ENCODE measurements at regions not wholly inside any gene's neighbourhood (a gene's known extent, or its start where the extent isn't known, plus 50 kb on each side); places are given as distances from the start of the nearest gene placed in this dataset.
A peak's percentile ranks its signal among the peaks of the same experiment; 100 is the strongest.

DNA sequence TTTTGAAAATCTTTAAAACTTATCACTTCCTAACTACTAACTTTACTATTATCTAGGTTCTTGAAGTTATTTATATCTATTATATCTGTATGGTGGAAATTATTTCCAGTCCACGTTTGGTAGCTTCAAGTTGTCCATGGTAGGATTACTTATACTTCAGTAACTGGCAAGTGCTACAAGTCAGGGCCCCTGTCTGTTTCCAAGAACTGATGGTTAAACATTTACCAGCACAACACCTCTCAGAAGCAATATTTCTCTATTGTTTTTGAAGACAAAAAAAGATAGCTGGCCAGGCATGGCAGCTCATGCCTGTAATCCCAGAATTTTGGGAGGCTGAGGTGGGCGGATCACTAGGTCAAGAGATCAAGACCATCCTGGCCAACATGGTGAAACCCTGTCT lies 240.4 kb upstream of the RHOBTB1 start:
- DNase-seq: no peak

DNA sequence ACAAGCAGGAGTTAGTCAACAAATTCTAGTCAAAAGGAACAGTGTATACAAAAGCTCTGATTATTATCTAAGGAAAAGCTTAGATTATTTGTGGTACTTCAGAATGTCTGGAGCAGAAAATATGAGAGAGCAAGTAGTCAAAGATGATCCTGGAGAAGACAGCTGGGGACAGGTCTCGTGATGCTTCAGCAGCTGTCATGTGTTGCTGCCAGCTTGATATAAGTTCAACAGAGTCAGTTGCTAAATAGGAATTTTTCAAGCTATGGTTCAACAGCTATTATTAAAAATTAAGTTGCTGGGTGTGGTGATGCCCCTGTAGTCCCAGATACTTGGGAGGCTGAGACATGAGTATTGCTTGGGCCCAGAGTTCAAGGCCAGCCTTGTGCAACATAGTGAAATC lies 240.0 kb upstream of the RHOBTB1 start:
- DNase-seq: no peak

DNA sequence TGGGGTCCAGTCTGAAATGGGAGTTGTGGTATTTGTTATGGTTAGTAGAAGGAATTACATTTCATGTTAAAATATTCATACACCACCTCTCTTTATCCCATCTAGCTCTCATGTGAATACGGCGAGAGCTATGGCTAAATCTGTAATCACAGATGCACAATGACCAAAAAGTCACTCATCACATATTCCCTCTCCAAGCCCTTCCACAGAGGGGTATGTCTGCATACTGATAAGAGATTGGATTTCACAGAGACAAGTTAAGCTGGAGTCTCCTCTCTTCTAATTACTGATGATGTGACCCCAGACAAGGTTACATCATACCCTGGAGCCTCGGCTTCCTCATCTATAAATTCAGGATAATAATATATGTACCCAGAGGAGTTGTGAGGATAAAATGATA lies 237.8 kb upstream of the RHOBTB1 start:
- no peak for DNase-seq

DNA sequence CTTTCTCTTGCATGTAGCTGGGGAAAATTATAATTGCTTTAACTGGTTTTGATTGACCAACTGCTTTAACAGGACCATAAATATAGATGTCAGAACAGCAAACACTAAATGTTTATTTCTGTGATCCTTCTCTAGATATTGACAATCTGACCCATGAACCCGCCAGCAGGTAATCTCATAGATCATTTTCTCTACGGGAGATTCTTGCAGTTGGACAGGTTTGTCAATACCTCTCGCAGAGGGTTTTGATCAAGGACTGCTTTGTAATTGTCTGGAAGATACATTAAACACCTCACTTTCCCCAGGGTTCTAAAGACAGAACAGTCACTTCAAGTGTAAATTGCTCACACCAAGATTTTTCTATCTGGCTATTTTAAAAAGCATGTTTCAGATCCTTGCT lies 235.8 kb upstream of the RHOBTB1 start:
- no peak for DNase-seq

DNA sequence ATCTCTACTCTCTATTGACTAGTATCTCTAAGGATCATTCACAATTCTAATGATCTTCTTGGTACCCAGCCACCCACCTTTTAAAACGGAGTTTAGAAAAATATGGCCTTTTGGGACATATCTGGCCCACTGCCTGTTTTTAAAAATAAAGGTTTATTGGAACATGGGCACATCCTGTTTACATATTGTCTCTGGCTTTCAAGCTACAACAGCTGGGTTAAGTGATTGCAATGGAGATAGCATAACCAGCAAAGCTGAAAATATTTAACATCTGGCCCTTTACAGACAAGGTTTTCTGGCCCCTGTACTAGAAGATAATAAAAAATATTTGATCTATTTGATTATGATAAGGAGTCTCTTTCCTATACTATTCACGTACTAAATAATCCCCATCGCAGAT lies 232.4 kb upstream of the RHOBTB1 start:
- DNase-seq: no peak

DNA sequence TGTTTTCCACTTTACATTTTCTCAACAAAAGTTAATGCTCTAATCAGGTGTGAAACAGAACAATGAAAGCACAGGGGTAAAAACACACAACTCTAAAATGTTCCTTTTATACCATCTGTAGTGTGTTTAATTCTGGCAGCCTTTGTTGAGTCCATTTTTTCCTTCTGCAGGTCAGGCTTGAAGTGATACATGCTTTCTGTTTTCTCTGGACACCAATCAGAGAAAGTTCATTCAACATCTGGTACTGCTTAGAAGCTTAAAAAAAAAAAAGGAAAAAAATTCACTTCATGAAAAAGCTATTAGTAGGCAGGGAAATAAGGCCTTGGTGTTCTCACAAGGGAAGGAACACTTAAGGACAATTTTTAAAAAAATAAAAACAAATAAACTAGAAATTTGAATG lies 231.3 kb upstream of the RHOBTB1 start:
- DNase-seq: no peak

DNA sequence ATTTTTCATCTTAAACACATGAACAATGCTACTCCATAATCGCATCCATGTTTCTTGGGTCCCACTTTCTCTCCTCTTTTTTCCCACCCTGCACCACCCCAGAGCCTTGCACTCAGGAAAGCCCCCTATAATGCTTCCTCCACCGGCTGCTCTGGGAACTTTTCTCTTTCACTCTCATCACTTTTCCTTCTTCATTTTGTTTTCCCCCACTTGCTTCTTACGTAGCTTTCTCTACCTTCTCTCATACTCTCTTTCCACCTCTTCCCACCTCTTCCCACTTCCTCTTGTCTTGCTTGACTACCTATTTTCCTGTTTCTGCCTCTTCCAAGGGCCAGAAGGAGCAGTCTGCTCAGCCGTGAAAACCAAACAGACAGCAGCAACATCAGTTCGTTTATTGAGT lies 229.5 kb upstream of the RHOBTB1 start:
- DNase-seq: no peak

DNA sequence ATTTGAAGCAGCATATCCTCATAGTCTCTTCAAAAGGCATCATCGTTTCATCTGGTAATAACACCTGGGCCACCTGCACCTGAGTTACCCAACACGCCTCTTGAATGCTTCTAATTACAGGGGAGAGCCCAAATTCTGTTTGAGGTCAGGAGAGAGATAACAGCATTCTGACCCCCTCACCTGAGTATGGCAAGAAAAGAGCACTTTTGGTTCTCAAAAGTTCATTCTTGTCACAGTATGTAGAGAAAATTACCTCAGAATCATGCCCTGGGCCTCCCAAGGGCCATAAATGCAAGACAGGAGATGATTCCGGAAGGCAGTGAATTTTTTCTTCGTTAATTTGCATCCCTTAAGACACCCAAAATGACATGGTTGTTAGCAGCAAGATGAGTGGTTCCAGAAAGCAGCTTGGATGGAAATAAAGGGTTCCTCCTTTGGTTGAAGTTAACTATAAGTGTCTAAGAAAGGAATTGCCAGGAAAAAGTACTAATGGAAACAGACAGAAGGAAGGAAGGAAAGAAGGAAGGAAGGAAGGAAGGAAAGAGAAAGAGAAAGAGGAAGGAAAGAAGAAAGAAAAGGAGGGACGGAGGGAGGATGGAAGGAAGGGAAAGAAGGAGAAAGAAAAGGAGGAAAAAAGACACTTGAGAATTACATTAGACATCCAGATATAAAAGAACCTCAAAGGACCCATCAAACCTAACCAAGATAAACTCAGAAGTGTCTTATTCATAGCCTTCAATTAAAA lies 228.4 kb upstream of the RHOBTB1 start:
- DNase-seq: no peak

DNA sequence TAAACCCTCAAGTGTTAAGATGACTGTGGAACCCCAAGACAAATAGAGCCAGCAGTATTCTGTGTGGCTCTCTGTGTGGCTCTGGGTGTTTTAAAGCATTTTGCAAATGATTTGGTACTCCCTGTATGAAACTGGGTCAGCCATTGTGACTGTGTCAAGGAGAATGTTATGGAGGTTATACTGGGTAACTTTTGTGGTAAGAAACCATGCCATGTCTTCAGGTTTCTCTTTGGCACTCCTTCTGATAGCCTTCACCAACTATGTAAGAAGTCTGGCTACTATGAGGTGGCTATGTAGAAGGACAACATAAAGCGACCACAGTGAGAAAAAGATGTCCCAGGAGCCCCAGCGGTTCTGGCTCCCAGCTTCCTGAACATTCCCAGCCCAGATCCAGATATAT lies 226.6 kb upstream of the RHOBTB1 start:
- no peak for DNase-seq

DNA sequence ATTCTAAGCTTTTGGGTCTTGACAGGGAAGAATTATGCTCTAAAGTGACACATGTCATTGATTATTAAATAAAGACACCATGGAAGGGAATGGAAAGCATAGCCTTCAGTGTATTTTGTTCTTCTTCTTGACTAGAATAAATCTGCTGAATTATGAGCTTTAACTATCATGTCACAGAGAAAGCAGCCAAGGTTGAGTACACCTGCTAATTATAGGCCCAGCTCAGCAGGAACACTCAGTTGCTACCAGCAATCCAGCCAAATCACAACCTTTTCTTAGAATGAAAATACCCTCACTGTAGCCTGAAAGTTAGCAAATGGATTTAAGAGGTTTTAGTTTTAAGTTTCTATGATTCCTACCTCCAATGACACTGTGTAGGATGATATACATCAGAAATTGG lies 225.3 kb upstream of the RHOBTB1 start:
- no peak for DNase-seq

DNA sequence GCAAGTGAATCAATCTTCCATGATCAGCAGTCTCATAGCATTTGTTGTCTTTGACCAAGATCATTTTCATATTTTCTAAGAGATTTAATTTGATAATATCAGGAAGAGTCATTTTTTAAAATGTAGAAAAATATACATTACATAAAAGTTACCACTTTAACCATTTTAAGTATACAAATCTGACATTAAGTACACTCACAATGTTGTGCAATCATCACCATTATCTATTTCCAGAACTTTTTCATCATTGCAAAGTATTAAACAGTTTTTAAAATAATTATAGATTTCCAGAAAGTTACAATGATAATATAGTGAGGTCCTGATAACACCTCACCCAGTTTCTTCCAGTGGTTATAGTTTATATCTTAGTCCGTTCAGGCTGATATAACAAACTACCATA lies 222.5 kb upstream of the RHOBTB1 start:
- DNase-seq: no peak

DNA sequence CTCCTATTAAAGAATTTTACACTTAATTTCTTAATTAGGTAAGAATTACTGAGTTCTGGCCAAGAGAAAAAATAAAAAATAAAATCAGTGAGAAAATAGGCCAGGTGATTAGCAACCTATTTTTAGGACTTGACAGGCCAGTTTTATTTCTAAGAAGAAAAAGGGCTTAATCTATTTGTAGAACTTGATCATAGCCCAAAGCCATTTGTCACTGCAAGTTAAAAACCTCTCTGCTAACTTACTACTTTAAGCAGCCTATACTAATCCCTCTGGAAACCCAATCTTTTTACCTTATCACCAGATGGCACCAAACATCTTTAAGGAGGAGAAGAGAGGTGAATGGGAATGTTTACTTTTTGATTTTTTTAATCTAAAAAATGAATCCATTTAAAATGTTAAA lies 222.1 kb upstream of the RHOBTB1 start:
- no peak for DNase-seq

DNA sequence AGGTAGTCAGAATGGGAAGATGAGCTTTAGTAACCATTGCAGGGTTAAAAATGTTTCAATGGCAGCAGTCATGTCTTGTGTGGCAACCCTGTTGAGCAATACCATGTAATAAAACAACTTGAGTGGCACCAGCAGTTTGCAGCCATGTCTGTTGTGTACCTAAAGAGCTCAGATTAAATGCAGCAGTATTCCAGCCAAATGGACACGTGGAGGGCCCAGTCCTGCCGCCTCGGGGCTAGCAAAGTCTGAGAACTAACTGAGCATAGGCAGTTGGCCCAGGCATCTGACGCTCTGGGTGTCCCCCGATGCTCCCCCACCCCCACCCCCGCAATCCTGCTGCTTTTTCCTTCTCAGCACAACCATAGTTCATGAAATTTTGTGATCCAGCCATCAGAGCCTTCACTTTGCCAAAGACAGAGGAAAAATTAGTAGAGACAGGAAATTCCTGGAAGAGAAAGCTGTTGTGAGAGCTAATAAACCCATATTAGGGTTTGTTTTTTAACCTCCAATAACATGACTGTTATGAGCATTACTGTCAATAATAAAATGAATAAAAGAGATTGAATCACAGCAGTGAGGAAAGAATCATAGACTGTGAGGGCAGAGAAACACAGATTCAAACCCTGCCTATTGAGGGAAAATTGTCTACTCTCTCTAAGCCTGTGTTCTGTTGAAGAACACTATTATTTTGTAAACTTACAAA lies 220.6 kb upstream of the RHOBTB1 start:
- DNase-seq: peak in 1 of 2 experiments; percentile 25

DNA sequence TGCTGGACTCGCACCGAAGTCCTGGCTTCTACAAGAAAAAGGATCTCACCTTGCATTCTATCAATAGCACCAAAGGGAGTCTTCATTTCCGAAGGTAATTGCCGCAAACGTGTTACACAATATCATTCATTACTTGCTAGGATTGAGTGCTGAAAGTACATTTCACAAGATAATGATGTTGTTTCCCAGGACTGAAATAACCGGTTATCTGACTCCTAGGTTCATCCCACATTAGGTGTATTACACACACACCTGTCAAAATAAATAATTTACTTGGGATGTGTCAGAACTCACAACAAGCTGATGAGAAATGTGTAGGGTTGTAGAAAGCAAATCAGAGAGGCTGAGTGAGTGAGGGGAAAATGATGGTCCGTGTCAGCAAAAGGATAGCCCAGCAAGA lies 219.4 kb upstream of the RHOBTB1 start:
- DNase-seq: no peak

DNA sequence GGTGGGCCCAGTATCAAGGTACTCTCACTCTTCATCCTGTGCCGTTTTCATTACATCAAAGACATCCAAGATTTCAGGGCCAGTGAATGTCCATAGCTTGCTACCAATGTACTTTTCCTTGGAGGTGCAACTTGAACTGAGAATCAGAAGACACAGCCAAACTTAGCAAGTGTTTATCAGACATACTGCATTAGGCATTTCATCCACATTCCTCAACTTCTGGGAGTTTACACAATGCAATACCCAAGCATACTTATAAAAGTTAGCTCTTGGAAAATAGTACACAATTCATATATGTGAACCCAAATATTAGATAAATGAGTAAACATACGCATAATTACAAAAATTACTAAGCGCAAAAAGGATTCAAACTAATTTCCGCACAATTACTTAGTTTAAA lies 216.3 kb upstream of the RHOBTB1 start:
- DNase-seq: no peak

DNA sequence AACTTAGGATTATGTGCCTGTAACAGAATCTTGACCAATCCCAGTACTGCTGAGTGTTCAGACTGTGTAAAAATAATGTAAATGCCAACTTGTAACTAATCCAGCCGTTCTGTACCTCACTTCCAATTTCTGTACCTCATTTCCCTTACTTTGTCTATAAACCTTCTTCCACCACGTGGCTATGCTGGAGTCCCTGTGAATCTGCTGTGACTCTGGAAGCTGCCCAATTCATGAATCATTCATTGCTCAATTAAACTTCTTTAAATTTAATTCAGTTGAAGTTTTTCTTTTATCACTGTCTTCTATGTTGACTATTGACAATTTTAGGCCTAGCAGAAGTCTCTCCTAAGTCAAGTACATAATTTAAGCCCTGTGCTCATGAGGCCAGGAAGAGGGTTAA lies 215.3 kb upstream of the RHOBTB1 start:
- DNase-seq: no peak

DNA sequence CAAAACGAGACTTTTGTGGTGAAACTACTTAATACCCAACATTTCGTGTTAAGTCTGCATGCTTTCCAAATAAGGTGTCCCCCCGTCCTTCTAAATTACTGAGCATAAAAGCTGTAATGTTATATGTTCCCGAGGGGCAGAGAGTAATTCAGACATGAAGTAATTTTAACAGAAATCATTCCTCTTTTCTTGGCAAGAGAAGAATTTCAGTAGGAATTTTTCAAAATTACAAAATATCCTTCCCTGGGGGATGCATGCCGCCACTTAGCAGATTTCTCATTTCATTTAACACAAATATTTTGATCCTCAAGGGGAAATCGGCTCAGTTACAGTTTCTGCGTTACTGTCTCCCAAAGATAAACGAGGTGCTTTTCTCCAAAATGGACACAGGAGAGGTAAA lies 213.2 kb upstream of the RHOBTB1 start:
- DNase-seq: no peak

DNA sequence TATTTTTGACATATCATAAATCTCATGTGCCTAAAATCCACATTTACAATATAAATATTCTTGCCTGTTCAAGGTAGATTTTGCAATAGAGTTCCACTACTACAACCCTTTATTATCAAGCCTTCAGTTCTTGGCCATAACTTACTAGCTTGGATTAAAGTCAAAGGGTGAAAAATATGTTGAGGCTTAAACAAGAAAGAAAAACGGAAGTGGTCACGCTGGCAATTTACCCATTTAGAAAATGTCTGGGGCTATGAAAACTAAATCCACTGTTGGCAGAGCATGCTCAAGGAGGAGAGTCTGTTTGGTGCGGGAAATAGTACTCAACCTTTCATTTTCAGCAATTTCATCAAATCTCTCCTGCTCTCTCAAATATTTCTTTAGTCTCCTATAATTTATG lies 209.8 kb upstream of the RHOBTB1 start:
- DNase-seq: no peak

DNA sequence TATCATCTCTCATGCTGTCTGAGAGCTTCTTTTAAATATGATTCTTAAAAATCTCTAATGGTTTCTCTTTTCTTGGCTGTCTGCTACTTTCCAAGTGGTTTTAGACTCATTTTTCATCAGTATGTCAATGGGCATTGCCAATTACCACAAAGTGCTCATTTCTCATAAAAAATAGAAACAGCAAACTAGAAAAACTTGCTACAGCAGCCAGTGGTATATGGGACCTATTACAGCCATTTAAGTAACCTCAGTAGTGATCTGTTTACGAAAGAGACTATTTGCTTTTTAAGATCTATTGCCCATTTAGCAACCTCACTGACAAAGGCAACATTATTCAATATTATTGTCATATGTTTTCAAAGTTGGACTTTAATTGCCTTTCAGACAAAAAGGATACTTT lies 207.1 kb upstream of the RHOBTB1 start:
- no peak for DNase-seq

DNA sequence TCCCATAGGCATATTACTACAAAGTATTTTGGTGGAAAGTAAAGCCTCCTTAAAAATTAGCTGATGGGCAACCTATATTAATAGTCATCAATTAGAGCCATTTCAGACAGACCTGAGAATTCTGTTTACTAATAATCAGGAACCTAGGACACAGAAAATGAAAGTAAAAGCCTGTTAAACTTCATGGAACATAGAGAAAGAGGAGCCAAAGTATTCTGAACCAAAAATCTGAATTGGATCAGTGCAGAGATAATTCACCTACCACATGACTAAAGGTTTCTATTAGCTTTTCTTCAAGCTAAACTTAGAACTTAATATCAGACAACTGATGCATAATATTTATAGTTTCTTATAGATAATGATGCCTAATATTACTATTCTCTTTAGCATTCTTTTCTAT lies 204.5 kb upstream of the RHOBTB1 start:
- no peak for DNase-seq

DNA sequence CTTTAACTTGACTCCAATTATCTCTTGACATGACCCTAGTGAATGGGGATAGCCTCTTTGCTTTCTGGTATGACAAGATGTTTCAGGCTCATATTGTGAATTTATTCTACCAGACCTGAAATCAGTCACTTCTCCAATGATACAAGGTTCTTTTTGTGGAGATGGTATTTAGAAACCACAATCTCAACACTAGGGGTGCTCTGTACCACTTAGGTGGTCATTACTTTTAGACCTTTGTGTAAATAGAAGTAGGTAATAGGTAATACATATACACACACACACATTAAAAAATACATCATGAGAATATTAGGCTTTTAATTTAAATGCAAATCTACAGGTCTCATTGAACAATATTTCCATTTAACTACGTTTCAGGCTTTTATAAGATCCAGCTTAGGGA lies 199.0 kb upstream of the RHOBTB1 start:
- DNase-seq: no peak

DNA sequence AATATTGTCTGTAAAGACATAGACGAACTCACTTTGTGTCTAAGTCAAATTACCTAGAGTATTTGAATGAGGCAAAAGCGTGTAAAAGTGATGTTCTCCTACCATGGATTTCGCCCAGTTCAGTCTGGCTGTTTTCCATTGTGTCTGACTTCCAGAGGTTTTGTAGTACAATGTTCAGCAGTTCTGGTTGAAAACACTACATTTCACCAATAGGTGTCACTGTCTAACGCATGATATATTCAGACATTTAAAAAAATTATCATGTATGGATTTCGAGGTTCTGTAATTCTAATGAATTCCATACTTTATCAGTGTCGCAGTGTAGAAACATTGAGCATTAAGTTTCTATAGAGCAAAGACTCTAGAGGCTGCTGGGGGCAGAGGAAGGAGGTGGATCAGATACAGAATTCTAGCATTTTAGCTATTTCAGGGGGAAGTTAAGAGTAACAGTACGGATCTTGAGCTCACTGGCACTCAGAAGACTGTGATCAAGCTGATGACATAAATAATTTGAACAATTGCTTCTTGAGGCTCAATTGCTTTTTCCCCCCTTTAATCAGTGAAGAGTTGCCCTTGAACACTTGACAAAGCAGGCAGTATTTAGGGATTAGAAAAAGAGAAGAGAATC lies 196.9 kb upstream of the RHOBTB1 start:
- peak; percentile 12 for DNase-seq

DNA sequence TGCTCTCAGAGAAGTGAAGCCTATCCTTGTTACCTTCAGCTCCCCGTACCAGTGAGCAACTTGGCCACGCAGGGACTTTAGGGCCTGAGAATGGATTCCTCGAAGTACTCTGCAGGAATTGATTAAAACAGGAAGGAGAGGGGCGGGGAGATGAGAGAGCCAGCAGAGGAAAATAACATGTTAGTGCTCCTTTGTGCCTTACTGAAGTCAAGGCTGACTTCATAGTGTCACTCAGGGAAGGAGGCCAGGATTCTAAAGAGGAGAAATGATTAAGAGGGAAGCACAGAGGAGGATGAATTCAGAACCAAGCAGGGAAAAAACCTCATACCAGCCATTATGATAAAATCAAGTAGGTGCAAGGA lies 195.6 kb upstream of the RHOBTB1 start:
- no peak for DNase-seq
